B cell (primary cell): ENCODE measurements at regions not wholly inside any gene's neighbourhood (a gene's known extent, or its start where the extent isn't known, plus 50 kb on each side); places are given as distances from the start of the nearest gene placed in this dataset.

ENCODE experiments used
- ATAC-seq: fragments of 200-7000 bp; cut with Tn5 transposase; one replicate; pipeline ENCODE4 v1.10.0; 2021; ENCODE audit warnings: low read depth, mild to moderate bottlenecking, moderate number of reproducible peaks, moderate library complexity
- CTCF ChIA-PET: fragments of 350-600 bp; sonication (Branson Sonifier 250); formaldehyde crosslinking; loops from one replicate; lab custom pipeline; 2021; ENCODE audit warnings: antibody characterized with exemption, inconsistent platforms; lab: Charles Lee
- POLR2A ChIA-PET: fragments of 350-600 bp; sonication (Branson Sonifier 250); formaldehyde crosslinking; loops from one replicate; lab custom pipeline; 2021; ENCODE audit warnings: antibody characterized with exemption; lab: Charles Lee
- DNase-seq: peaks from one replicate; pipeline ENCODE4 v3.0.0; 2013
- H2AFZ ChIP-seq: 2 replicates; pipeline ENCODE4 v1.6.1; 2012; ENCODE audit warnings: mild to moderate bottlenecking, low read depth, low read length; ENCODE audit not compliant: insufficient read depth, poor library complexity, severe bottlenecking
- H3K27ac ChIP-seq, 2 donors: 1 replicate in 1 of 2; 2 replicates in 1 of 2; pipeline ENCODE4 v1.5.1; 2012 to 2013; ENCODE audit warnings: low read length in 2 of 2, mild to moderate bottlenecking in 2 of 2, moderate library complexity in 1 of 2
- H3K27me3 ChIP-seq, 4 experiments: fragments of 200-600 bp in 1 of 4; sonication (generic) in 1 of 4; replicated peaks in 1 of 4; 1 replicate in 2 of 4; 2 replicates in 2 of 4; pipeline versions ENCODE4 v1.6.1 to v1.7.0; 2013 to 2016; ENCODE audit warnings: low read length in 3 of 4, mild to moderate bottlenecking in 2 of 4, mixed read lengths in 1 of 4, moderate library complexity in 1 of 4; ENCODE audit not compliant: insufficient read depth in 4 of 4, control insufficient read depth in 3 of 4; ENCODE audit errors: control extremely low read depth in 1 of 4
- H3K36me3 ChIP-seq, 2 experiments: replicated peaks in 1 of 2; 1 replicate in 1 of 2; 2 replicates in 1 of 2; pipeline versions ENCODE4 v1.6.1 to v1.7.1; 2013; ENCODE audit warnings: low read length in 1 of 2; ENCODE audit not compliant: insufficient read depth in 2 of 2, control insufficient read depth in 1 of 2; ENCODE audit errors: control extremely low read depth in 1 of 2, extremely low read depth in 1 of 2
- H3K4me1 ChIP-seq, 2 donors: fragments of 200-600 bp in 1 of 2; sonication (generic) in 1 of 2; 1 replicate in 1 of 2; 2 replicates in 1 of 2; pipeline versions ENCODE4 v1.5.1 to v1.6.1; 2013 to 2017; ENCODE audit warnings: low read length in 2 of 2; ENCODE audit not compliant: control insufficient read depth in 2 of 2, insufficient read depth in 2 of 2
- H3K4me2 ChIP-seq: replicated peaks from 2 replicates; pipeline ENCODE3; 2012; ENCODE audit warnings: mild to moderate bottlenecking, low read depth, low read length; ENCODE audit not compliant: poor library complexity, severe bottlenecking
- H3K4me3 ChIP-seq, 5 experiments: fragments of 200-600 bp in 1 of 5; sonication (generic) in 1 of 5; 1 replicate in 3 of 5; 2 replicates in 2 of 5; pipeline versions ENCODE4 v1.5.1 to v1.7.0; 2011 to 2016; ENCODE audit warnings: low read length in 4 of 5, mild to moderate bottlenecking in 4 of 5, low read depth in 2 of 5, control low read depth in 1 of 5, moderate library complexity in 1 of 5; ENCODE audit not compliant: insufficient read depth in 1 of 5; ENCODE audit errors: control extremely low read depth in 1 of 5, extremely low read depth in 1 of 5
- H3K79me2 ChIP-seq: fragments of 200-600 bp; sonication (generic); one replicate; pipeline ENCODE4 v1.6.0; 2016; ENCODE audit warnings: low read length; ENCODE audit not compliant: control insufficient read depth, insufficient read depth
- H3K9ac ChIP-seq: fragments of 200-600 bp; sonication (generic); 2 replicates; pipeline ENCODE4 v1.6.1; 2017; ENCODE audit warnings: mild to moderate bottlenecking, low read length, moderate library complexity
- H3K9me3 ChIP-seq, 3 donors: one replicate each; pipeline versions ENCODE4 v1.6.1 to v1.7.1; 2013; ENCODE audit warnings: low read length in 2 of 3; ENCODE audit not compliant: control insufficient read depth in 2 of 3, insufficient read depth in 1 of 3; ENCODE audit errors: control extremely low read depth in 1 of 3
- H4K20me1 ChIP-seq: 2 replicates; pipeline ENCODE4 v1.6.0; 2012; ENCODE audit warnings: mild to moderate bottlenecking, low read length; ENCODE audit not compliant: insufficient read depth, control insufficient read depth, poor library complexity, severe bottlenecking
- H3K27ac Mint-ChIP-seq: one replicate; pipeline ENCODE4 v1.8.0; 2021; ENCODE audit warnings: mixed read lengths
- H3K27me3 Mint-ChIP-seq: one replicate; pipeline ENCODE4 v1.8.0; 2021; ENCODE audit warnings: mixed read lengths
- H3K4me1 Mint-ChIP-seq: one replicate; pipeline ENCODE4 v1.8.0; 2021; ENCODE audit warnings: mixed read lengths
- H3K4me3 Mint-ChIP-seq: one replicate; pipeline ENCODE4 v1.8.0; 2021; ENCODE audit warnings: mixed read lengths
- H3K9me3 Mint-ChIP-seq: one replicate; pipeline ENCODE4 v1.8.0; 2022; ENCODE audit warnings: mixed read lengths; ENCODE audit not compliant: insufficient read depth
- CTCF ChIP-seq: fragments of 200-600 bp; IDR thresholded peaks from one replicate; pipeline ENCODE4 v1.8.0; 2022; ENCODE audit warnings: antibody characterized with exemption, mild to moderate bottlenecking
- EZH2 ChIP-seq: IDR thresholded peaks from 2 replicates; pipeline ENCODE4 v1.6.1; 2012; ENCODE audit warnings: borderline replicate concordance, low read depth, mild to moderate bottlenecking, moderate library complexity, low read length; ENCODE audit not compliant: insufficient read depth, poor library complexity, severe bottlenecking
- WGBS: methylation state at CpG from one replicate; pipeline ENCODE4 v1.1.5; 2013; ENCODE audit warnings: missing lambda C conversion rate; ENCODE audit not compliant: insufficient coverage; 5-methylcytosine and 5-hydroxymethylcytosine counted together
- intact Hi-C: fragments of 100-400 bp; cut with micrococcal nuclease; formaldehyde crosslinking; loops from one replicate; pipeline ENCODE4 v1.10.0; 2022

GRCh38 chr6:44598679-44599078 is 211.2 kb downstream of the CDC5L start:
- intact Hi-C loops = no loop called here
- TF ChIP-seq CTCF (no peak), EZH2 (no peak)
- H3K4me1 ChIP-seq = no peaks in the 10 kb centered on the region
- no peaks in the 10 kb centered on the region for H3K79me2 ChIP-seq
- H3K4me2 ChIP-seq = no peak overlapping the region
- ATAC-seq (no peak), DNase-seq (no peak)
- WGBS = 5% methylated on average over 4 of the region's 5 CpGs
- ChIA-PET CTCF (interaction anchor here (1.4 kb wide), 1 partner anchor 1324 kb away, joined by 4 read pairs; no protein-coding TSS in a partner anchor), POLR2A (no interaction called here)
- H3K4me1 Mint-ChIP-seq = no peaks in the 10 kb centered on the region
- no peak overlapping the region for H2AFZ ChIP-seq
- no peaks in the 10 kb centered on the region for H3K9me3 ChIP-seq
- no peak overlapping the region for H3K4me3 ChIP-seq
- H4K20me1 ChIP-seq = no peaks in the 10 kb centered on the region
- no peak overlapping the region for H3K9ac ChIP-seq
- no peak overlapping the region for H3K27ac ChIP-seq
- H3K27me3 Mint-ChIP-seq = peaks cover 6% of the 10 kb centered on the region
- no peak overlapping the region for H3K4me3 Mint-ChIP-seq
- H3K27ac Mint-ChIP-seq = no peak overlapping the region
- no peaks in the 10 kb centered on the region for H3K36me3 ChIP-seq
- H3K27me3 ChIP-seq = no peaks in the 10 kb centered on the region
- H3K9me3 Mint-ChIP-seq = no peaks in the 10 kb centered on the region

GRCh38 chr6:44599672-44600071 is 212.2 kb downstream of the CDC5L start:
- Histone ChIP-seq H3K27me3 (no peaks in the 10 kb centered on the region), H3K9me3 (no peaks in the 10 kb centered on the region), H3K4me2 (no peak overlapping the region), H3K4me1 (no peaks in the 10 kb centered on the region), H4K20me1 (no peaks in the 10 kb centered on the region), H3K9ac (no peak overlapping the region), H3K27ac (no peak overlapping the region), H3K79me2 (no peaks in the 10 kb centered on the region), H2AFZ (no peak overlapping the region), H3K4me3 (no peak overlapping the region), H3K36me3 (no peaks in the 10 kb centered on the region)
- ChIA-PET CTCF (no interaction called here), POLR2A (no interaction called here)
- TF ChIP-seq CTCF (no peak), EZH2 (no peak)
- ATAC-seq = no peak
- intact Hi-C loops = no loop called here
- H3K27ac Mint-ChIP-seq = no peak overlapping the region
- WGBS = 87% methylated on average over 2 of the region's 3 CpGs
- no peaks in the 10 kb centered on the region for H3K4me1 Mint-ChIP-seq
- no peak overlapping the region for H3K4me3 Mint-ChIP-seq
- H3K9me3 Mint-ChIP-seq = no peaks in the 10 kb centered on the region
- DNase-seq = no peak
- peaks cover 6% of the 10 kb centered on the region for H3K27me3 Mint-ChIP-seq
